ENCODE measurements at regions not wholly inside any gene's neighbourhood (a gene's known extent, or its start where the extent isn't known, plus 50 kb on each side); places are given as distances from the start of the nearest gene placed in this dataset.

GRCh38 chr18:51726614-51727013, 529.1 kb upstream of the MEX3C start:
- TF ChIP-seq POLR2AphosphoS5 (IDR thresholded peaks at IDR 0.05), result no peak
- TF ChIP-seq CTCF (IDR thresholded peaks at IDR 0.05), result no peak

Data from stomach (tissue), 4 donors.